ENCODE measurements at regions not wholly inside any gene's neighbourhood (a gene's known extent, or its start where the extent isn't known, plus 50 kb on each side); places are given as distances from the start of the nearest gene placed in this dataset.

GRCh38 chr6:84356907-84357306, 129.5 kb upstream of the CEP162 start:
- Mint-ChIP-seq H3K27ac (no peak overlapping the region), H3K27me3 (no peaks in the 10 kb centered on the region), H3K9me3 (peaks cover 3% of the 10 kb centered on the region), H3K4me3 (no peak overlapping the region), H3K4me1 (ENCODE audit: low read depth) (no peaks in the 10 kb centered on the region), H3K36me3 (ENCODE audit: low read depth) (no peaks in the 10 kb centered on the region)
- TF ChIP-seq CTCF (IDR thresholded peaks at IDR 0.05) = no peak
- ChIA-PET CTCF (no interaction called here), POLR2A (no interaction called here)
- intact Hi-C loops (cut with micrococcal nuclease) = no loop called here
- DNase-seq (no peak), ATAC-seq (no peak)

- intact Hi-C loops (cut with micrococcal nuclease) = no loop called here
- H3K4me3 Mint-ChIP-seq = no peak overlapping the region
- no peak for ATAC-seq
Measured at GRCh38 chr6:84353459-84354423, 126.3 kb upstream of the CEP162 start.

DNA sequence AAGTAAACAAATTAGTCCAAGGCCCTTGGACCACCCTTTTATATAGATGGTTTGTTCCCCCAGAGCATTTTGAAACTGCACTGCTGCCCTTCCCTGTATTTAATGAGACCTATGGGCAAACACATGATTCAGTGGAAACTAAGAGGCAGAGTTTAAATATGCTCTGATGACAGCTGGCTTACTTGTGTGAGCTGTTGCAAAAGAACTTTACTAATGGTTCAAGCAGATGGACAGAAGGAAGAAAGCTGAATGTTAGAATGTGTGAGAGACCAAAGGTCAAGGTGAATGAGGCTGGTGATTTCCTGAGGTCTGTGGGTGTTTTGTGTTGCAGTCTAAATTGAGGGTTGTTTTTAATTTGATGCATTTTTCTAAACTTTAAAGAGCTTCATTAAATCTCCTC, 123.0 kb upstream of the CEP162 start:
- Mint-ChIP-seq H3K27ac (no peak overlapping the region), H3K36me3 (ENCODE audit: low read depth) (no peaks in the 10 kb centered on the region), H3K4me3 (no peak overlapping the region), H3K9me3 (no peaks in the 10 kb centered on the region), H3K27me3 (no peaks in the 10 kb centered on the region), H3K4me1 (ENCODE audit: low read depth) (no peaks in the 10 kb centered on the region)
- intact Hi-C loops (cut with micrococcal nuclease) = no loop called here
- ChIA-PET CTCF (no interaction called here), POLR2A (interaction anchor here (1.1 kb wide), 1 partner anchor 89 kb away, joined by 3 read pairs; no protein-coding TSS in a partner anchor)
- no peak for DNase-seq
- ATAC-seq = no peak
- no peak for TF ChIP-seq CTCF (IDR thresholded peaks at IDR 0.05)

More at GRCh38 chr6:84353459-84354423, 126.3 kb upstream of the CEP162 start:
- ChIA-PET POLR2A (no interaction called here), CTCF (no interaction called here)
- Mint-ChIP-seq H3K27ac (no peak overlapping the region), H3K4me1 (ENCODE audit: low read depth) (no peaks in the 10 kb centered on the region), H3K9me3 (peaks cover 3% of the 10 kb centered on the region), H3K36me3 (ENCODE audit: low read depth) (no peaks in the 10 kb centered on the region), H3K27me3 (no peaks in the 10 kb centered on the region)
- DNase-seq = no peak
- TF ChIP-seq CTCF (IDR thresholded peaks at IDR 0.05) = no peak

DNA sequence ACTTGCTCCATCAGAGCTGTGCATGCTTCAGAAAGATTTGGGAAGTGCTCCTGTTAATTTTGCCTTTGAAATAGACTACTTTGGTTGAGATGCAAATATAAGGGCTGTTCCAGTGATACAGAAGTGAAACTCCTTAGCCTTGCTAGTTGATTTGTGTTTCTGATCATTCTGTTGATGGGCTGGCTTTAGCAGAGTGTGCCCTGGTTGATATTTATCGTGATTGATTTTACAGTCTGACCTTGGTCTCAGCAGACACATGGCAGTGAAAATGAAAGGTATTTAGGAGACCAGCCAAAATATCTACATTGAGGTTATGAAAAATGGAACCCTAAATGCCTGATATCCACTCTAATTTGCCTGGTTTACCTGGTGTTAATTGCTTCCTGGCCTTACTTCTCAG, 122.1 kb upstream of the CEP162 start:
- Mint-ChIP-seq H3K36me3 (ENCODE audit: low read depth) (no peaks in the 10 kb centered on the region), H3K27me3 (no peaks in the 10 kb centered on the region), H3K9me3 (no peaks in the 10 kb centered on the region), H3K4me1 (ENCODE audit: low read depth) (no peaks in the 10 kb centered on the region), H3K4me3 (no peak overlapping the region), H3K27ac (no peak overlapping the region)
- CTCF ChIA-PET = no interaction called here
- intact Hi-C loops (cut with micrococcal nuclease) = no loop called here
- DNase-seq (no peak), ATAC-seq (no peak)
- POLR2A ChIA-PET = interaction anchor here (1.1 kb wide), 1 partner anchor 88 kb away, joined by 3 read pairs; no protein-coding TSS in a partner anchor
- TF ChIP-seq CTCF (IDR thresholded peaks at IDR 0.05) = no peak

DNA sequence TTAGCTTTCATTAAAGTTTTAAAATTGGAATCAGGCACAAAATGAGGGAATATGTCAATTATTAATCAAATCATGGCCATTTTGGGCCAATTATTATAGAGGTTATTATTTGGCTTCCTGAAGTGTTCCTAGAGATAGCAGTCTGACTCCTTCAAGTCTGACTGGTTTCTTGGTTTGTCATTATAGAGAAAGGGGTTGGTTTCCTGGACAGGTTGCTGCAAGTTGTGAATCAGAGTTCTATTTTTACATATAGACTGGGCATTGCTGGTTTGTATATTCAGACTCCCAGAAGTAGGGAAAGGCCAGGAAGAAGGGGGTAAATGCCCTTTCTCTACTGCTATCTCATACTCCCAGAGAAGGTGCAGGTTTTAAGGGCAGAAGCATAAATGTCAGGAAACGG, 121.4 kb upstream of the CEP162 start:
- ChIA-PET CTCF (no interaction called here), POLR2A (no interaction called here)
- no peak for TF ChIP-seq CTCF (IDR thresholded peaks at IDR 0.05)
- ATAC-seq (no peak), DNase-seq (no peak)
- H3K4me3 Mint-ChIP-seq = no peak overlapping the region
- no peaks in the 10 kb centered on the region for H3K9me3 Mint-ChIP-seq
- H3K27me3 Mint-ChIP-seq = no peaks in the 10 kb centered on the region
- no peaks in the 10 kb centered on the region for H3K36me3 Mint-ChIP-seq (ENCODE audit: low read depth)
- no peak overlapping the region for H3K27ac Mint-ChIP-seq
- intact Hi-C loops (cut with micrococcal nuclease) = no loop called here
- no peaks in the 10 kb centered on the region for H3K4me1 Mint-ChIP-seq (ENCODE audit: low read depth)
